GM18870 (cell line): ENCODE measurements at regions not wholly inside any gene's neighbourhood (a gene's known extent, or its start where the extent isn't known, plus 50 kb on each side); places are given as distances from the start of the nearest gene placed in this dataset.

Experiments
- ATAC-seq: cut with Tn5 transposase; IDR thresholded peaks from one replicate; pipeline ENCODE4 v1.9.1; 2021; ENCODE audit warnings: moderate library complexity; ENCODE audit not compliant: unreplicated experiment

DNA sequence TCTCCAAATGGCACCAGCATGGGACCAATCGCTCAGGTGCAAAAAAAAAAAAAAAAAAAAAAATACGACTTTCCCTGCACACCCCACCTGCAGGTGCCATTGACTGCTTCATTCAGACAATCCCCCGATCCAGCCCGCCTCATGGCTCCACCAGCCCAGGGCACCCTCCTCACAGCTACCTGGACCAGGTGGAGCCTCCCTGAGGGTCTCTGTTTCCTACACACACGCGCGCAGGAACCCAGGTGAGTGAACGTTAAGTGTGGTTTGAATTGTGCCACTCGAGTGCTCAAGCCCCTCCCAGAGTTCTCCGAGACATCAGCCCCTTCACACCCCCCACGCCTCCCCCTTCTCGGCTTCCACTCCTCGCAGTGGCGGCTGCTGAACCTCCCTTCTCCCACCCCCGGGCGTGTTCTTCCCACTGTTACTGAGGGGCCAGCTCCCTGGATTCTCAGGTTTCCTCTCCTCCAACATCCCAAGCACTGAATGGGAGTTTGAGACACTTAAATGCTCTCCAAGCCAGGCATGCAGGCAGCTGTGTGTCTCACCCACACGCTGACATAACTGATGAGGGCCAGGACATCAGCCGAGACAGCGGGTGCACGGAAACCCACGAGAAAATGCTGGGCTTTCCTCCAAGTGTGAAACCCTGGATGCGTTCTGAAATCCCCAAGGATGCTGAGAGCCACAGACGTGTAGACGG, 88.8 kb upstream of the SNTG2 start:
- no peak for ATAC-seq

DNA sequence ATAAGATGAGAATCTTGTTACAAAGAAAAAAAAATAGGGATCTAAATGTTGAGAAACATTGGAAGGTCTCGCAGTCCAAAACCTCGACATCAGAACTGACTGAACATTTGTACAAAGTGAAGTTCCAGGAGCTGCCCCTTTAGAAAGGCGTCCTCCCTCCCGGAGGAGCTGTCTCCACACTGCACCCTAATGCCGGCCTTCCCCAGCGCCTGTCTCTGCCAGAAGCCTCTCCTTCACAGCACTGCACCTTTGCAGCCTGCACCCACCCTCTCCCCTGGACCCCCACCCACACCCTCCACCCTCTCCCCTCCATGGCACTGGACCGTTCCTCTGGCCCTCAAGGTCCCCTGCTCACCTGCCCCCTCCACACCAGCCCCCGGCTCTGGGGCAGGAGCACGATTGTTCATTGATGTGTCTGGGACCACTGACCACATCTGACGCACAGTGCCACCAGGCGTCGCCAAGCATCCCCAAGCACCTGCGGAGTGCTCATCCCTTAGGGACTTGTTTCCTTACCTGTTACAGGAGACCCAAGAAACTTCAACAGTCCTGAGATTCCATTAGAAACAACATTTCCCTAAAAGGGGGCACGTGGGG, 90.3 kb upstream of the SNTG2 start:
- ATAC-seq, result no peak

- ATAC-seq, result no peak
These were observed 92.0 kb upstream of the SNTG2 start for GRCh38 chr2:858646-859045.

GRCh38 chr2:857937-858336, 92.7 kb upstream of the SNTG2 start:
- no peak for ATAC-seq

GRCh38 chr2:857081-857480, 93.6 kb upstream of the SNTG2 start:
- no peak for ATAC-seq

GRCh38 chr2:856456-856855, 94.2 kb upstream of the SNTG2 start:
- no peak for ATAC-seq

DNA sequence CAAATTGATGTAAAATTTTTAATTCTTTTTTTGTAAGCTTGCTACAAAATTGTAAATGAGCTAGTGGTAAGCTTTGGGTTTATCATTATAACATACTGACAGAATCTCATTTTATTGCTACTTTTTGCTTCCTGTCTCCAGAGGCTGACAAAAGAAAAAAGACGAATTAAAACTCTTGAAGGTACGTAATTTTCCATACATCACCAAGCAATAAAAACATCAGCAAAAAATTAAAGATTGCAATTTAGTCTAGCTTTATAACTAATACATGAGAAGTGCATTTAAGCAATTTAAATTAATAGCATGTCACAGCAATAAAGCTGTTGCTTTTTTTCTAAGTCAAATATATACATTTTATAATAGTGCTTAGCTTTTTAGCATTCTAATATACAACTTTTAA, 94.6 kb upstream of the SNTG2 start:
- ATAC-seq, result no peak

GRCh38 chr2:855177-855576, 95.5 kb upstream of the SNTG2 start:
- no peak for ATAC-seq

GRCh38 chr2:854460-854859, 96.2 kb upstream of the SNTG2 start:
- ATAC-seq, result no peak

DNA sequence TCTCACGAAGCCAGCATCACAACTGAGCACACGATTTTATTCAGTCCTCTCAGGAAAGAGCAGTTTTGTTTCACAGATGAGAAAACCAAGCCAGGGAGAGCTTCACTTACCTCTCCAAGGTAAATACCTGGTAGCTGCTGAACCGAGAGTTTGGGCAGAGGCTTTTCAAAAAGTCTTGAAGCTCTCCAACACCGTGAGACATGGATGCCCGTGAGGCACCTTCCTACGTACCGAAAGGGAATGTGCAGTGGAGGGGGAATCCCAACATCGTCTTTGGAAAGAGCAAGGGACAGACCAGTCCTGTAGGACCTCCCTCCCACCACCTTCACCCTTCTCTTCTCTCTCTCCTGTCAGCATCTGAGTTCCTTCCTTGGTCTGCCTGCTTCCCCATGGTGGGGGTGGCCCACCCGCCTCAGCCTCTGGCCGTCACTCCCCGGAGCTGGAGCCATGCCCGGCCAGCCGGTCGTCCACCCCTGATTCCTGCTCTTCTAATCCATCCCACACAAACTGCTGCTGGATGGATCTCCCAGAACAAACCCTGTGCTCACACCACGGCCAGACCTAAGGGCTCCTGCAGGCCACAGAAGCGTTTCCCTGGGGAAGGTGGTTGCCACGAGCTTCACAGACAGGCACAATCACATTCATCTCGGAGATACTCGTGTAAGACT, 97.3 kb upstream of the SNTG2 start:
- ATAC-seq, result no peak

DNA sequence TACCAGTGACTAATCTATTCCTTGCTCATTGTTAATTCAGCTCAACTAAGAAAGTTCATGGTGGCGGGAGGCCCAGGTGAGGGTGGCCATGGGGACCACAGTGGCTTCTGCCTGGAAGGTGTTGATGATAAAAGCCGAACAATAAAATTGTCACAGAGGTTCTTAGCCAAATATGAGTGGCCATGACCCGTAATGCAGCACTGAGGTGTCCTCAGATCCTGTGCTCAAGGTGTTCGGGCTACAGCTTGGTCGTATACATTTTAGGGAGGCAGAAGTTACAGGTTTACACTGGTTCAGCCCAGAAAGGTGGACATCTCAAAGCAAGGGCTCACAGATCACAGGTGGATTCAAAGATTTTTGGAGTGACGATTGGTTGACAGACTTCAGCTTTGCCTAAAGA, 98.5 kb upstream of the SNTG2 start:
- no peak for ATAC-seq

GRCh38 chr2:851680-852079, 99.0 kb upstream of the SNTG2 start:
- ATAC-seq, result no peak

GRCh38 chr2:851078-851477, 99.6 kb upstream of the SNTG2 start:
- ATAC-seq, result no peak

- ATAC-seq, result no peak
These were observed 100.2 kb upstream of the SNTG2 start for GRCh38 chr2:850429-850828.

GRCh38 chr2:848099-848498, 102.5 kb upstream of the SNTG2 start:
- no peak for ATAC-seq

DNA sequence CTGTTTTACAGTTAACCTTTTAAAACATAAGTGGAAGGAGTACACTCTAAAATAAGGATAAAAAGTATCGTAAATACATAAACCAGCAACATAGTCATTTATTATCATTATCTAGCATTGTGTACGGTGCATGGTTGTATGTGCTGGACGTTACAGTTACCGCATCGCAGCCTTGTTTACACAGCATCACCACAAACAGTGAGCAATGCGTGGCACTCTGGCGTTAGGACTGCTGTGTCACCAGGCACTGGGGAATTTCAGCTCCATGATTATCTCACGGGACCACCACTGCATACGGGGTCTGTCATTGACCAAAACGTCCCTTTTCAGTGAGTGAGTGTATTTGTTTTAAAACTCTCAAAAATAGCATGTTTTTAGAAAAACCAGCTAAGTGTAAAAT, 103.0 kb upstream of the SNTG2 start:
- no peak for ATAC-seq

- no peak for ATAC-seq
These were observed 105.9 kb upstream of the SNTG2 start for GRCh38 chr2:844715-845114.

DNA sequence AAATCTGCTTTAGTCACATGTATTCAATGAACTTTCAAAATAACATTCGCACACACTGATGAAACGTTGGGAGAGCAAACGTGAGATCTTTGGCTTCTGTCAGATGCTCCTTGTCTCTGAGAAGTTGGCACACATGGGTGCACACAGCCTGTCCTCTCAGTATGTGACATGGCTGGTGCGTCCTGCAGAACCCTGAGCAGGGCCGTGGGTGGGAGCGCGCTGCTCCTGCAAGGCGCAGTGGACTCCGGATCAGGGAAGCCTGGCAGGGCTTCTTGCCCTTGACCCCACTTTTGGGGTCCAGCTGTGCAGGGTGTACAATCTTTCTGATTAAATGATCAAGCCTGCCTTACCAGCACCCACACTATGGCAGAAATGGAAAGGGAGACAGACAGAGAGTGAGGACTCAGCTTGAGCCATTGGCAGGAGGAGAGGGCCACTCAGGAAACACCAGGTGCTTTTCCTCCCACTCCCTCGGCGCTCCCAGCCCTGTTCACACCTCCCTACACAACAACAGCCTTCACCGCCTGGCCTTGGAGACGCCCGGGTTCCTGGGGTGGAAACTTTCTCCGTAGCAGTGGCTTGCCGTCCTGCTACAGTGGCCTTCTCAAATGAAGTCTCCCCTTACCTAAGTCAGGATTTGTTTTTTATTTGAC, 108.4 kb upstream of the SNTG2 start:
- ATAC-seq, result no peak

DNA sequence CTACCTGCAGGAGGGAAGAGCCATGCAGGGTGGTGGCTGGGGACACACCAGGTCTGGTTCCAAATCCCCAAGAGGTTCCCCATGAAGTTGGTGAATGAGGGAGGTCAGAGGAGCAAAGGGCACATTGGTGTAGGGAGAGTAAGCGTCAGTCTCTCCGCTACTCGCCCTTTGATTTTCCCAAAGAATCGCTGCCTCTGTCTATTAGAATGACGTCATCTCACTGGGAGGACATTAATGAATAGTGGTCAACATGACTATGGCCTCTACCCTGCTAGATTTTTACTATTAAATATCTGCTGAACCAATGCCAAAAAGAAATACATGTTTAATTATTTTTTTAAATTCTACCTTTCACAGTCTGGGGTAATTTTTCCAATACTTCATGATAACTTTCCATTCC, 109.6 kb upstream of the SNTG2 start:
- ATAC-seq, result no peak

DNA sequence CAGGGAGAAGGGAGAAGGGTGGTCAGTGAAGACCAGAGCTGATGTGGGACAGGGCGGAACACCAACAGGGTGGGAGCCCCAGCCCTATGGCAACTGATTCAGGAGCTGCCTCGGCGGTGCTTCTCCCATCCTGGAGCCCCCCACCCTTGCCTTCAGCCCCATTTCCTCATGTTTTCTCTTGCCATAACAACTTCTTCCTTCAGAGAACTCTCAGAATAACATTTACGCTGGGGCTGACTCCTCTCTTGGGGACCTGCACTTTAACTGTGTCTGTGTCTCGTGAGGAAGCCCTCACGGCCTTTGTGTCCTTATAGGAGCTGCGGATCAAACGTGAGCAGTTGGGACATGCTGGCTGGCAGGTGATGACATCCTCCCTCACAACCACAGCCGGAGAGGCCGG, 116.4 kb upstream of the SNTG2 start:
- no peak for ATAC-seq

DNA sequence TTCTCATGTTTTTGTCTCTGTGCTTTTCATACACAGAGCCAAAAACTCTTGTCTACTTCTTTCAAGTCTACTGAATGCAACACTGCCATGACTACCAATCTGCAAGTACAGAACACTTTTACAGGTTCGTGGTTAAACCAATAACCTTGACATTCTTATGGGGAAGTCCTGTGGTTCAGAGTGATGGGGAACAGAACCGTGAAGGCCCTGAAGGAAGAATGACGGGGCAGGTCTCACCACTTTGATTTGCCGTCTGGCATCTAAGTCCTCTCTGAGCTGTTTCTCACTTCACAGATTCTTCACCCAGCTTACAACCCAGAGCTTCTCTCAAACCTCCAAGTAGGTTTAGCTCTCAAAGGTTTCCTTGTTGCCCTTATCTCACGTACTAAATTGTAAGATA, 117.5 kb upstream of the SNTG2 start:
- peak; percentile 42 for ATAC-seq

DNA sequence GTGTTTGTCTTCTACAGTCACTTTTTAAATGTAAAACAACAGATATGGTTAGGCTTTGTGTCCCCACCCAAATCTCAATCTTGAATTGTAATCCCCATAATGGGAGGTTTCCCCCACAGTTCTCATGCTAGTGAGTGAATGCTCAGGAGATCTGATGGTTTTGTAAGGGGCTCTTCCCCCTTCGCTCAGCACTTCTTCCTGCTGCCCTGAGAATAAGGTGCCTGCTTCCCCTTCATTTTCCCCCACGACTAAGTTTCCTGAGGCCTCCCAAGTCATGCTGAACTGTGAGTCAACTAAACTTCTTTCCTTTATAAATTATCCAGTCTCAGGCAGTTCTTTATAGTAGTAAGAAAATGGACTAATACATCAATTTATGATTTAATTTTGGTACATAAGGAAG, 118.0 kb upstream of the SNTG2 start:
- no peak for ATAC-seq
